ENCODE measurements at regions not wholly inside any gene's neighbourhood (a gene's known extent, or its start where the extent isn't known, plus 50 kb on each side); places are given as distances from the start of the nearest gene placed in this dataset.
"Not testable (repeated sequence)": the region's sequence is repeated elsewhere in the genome, so short reads cannot be mapped to it uniquely, and the experiment has no call there.

DNA sequence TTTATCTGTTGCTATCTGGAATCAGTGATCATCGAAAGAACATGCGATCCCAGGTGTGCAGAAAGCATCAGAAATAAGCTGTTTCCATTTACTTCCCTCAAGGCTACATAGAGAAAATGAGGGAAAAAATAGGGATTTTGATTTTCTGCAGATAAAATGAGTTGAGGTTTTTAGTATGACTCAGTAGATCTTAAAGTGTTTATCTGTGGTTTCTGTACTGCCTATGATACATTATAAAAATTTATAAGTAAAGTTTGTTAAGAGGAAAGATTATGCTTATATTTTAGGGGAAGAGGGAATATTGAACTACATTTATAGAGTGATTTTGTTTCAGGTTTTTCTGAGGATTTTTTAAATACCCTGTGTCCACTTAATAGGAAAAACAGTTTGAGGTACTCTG lies 125.2 kb downstream of the GOSR1 start:
- TF ChIP-seq, protein P1, sequence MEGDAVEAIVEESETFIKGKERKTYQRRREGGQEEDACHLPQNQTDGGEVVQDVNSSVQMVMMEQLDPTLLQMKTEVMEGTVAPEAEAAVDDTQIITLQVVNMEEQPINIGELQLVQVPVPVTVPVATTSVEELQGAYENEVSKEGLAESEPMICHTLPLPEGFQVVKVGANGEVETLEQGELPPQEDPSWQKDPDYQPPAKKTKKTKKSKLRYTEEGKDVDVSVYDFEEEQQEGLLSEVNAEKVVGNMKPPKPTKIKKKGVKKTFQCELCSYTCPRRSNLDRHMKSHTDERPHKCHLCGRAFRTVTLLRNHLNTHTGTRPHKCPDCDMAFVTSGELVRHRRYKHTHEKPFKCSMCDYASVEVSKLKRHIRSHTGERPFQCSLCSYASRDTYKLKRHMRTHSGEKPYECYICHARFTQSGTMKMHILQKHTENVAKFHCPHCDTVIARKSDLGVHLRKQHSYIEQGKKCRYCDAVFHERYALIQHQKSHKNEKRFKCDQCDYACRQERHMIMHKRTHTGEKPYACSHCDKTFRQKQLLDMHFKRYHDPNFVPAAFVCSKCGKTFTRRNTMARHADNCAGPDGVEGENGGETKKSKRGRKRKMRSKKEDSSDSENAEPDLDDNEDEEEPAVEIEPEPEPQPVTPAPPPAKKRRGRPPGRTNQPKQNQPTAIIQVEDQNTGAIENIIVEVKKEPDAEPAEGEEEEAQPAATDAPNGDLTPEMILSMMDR (conservative IDR thresholded peaks at IDR 0.05 in 1 of 2, IDR thresholded peaks at IDR 0.05 in 1 of 2; ENCODE audit: low read depth in 1 of 2, low read length in 2 of 2), result not testable (repeated sequence)
- TF ChIP-seq EZH2 (IDR thresholded peaks at IDR 0.05; ENCODE audit: low read length, missing control alignments), result not testable (repeated sequence)
